ENCODE measurements at regions not wholly inside any gene's neighbourhood (a gene's known extent, or its start where the extent isn't known, plus 50 kb on each side); places are given as distances from the start of the nearest gene placed in this dataset.
A peak's percentile ranks its signal among the peaks of the same experiment; 100 is the strongest.

GRCh38 chr1:5286244-5286643, 631.8 kb downstream of the AJAP1 start:
- DNase-seq (ENCODE audit: low spot score) = peak; percentile 17

- DNase-seq (ENCODE audit: low spot score) = no peak
These were observed 620.1 kb downstream of the AJAP1 start for GRCh38 chr1:5274527-5274926.

GRCh38 chr1:5273280-5274003, 619.0 kb downstream of the AJAP1 start:
- no peak for DNase-seq (ENCODE audit: low spot score)

- no peak for DNase-seq (ENCODE audit: low spot score)
These were observed 617.9 kb downstream of the AJAP1 start for GRCh38 chr1:5272325-5272724.

- DNase-seq (ENCODE audit: low spot score) = no peak
These were observed 616.9 kb downstream of the AJAP1 start for GRCh38 chr1:5271264-5271663.

- no peak for DNase-seq (ENCODE audit: low spot score)
These were observed 615.5 kb downstream of the AJAP1 start for GRCh38 chr1:5269901-5270300.

- no peak for DNase-seq (ENCODE audit: low spot score)
These were observed 613.3 kb downstream of the AJAP1 start for GRCh38 chr1:5267603-5268235.

GRCh38 chr1:5265438-5266075, 611.1 kb downstream of the AJAP1 start:
- DNase-seq (ENCODE audit: low spot score) = no peak

GRCh38 chr1:5264476-5264875, 610.1 kb downstream of the AJAP1 start:
- DNase-seq (ENCODE audit: low spot score) = no peak

GRCh38 chr1:5256793-5257192, 602.4 kb downstream of the AJAP1 start:
- no peak for DNase-seq (ENCODE audit: low spot score)

- no peak for DNase-seq (ENCODE audit: low spot score)
These were observed 600.6 kb downstream of the AJAP1 start for GRCh38 chr1:5254975-5255374.

GRCh38 chr1:5254131-5254725, 599.8 kb downstream of the AJAP1 start:
- DNase-seq (ENCODE audit: low spot score) = no peak

- DNase-seq (ENCODE audit: low spot score) = no peak
These were observed 598.6 kb downstream of the AJAP1 start for GRCh38 chr1:5253036-5253435.

GRCh38 chr1:5250336-5250735, 595.9 kb downstream of the AJAP1 start:
- no peak for DNase-seq (ENCODE audit: low spot score)

- no peak for DNase-seq (ENCODE audit: low spot score)
These were observed 590.9 kb downstream of the AJAP1 start for GRCh38 chr1:5245348-5245747.

- DNase-seq (ENCODE audit: low spot score) = no peak
These were observed 590.3 kb downstream of the AJAP1 start for GRCh38 chr1:5244631-5245285.

GRCh38 chr1:5242850-5243249, 588.4 kb downstream of the AJAP1 start:
- no peak for DNase-seq (ENCODE audit: low spot score)

- peak; percentile 39 for DNase-seq (ENCODE audit: low spot score)
These were observed 585.5 kb downstream of the AJAP1 start for GRCh38 chr1:5239911-5240310.

- no peak for DNase-seq (ENCODE audit: low spot score)
These were observed 584.1 kb downstream of the AJAP1 start for GRCh38 chr1:5238351-5239130.

- DNase-seq (ENCODE audit: low spot score) = no peak
These were observed 581.0 kb downstream of the AJAP1 start for GRCh38 chr1:5235355-5235899.

GRCh38 chr1:5232537-5232936, 578.1 kb downstream of the AJAP1 start:
- DNase-seq (ENCODE audit: low spot score) = no peak
